ENCODE measurements at regions not wholly inside any gene's neighbourhood (a gene's known extent, or its start where the extent isn't known, plus 50 kb on each side); places are given as distances from the start of the nearest gene placed in this dataset.

GRCh38 chr1:79785964-79786363 lies 779.4 kb upstream of the ADGRL4 start:
- DNase-seq (ENCODE audit: low spot score), result no peak
- no peaks in the 10 kb centered on the region for H3K27me3 ChIP-seq (ENCODE audit: control insufficient read depth in 4 of 4, insufficient read depth in 4 of 4, low read length in 3 of 4)
- H3K9ac ChIP-seq (ENCODE audit: low read depth in 1 of 2, low read length in 2 of 2), result no peak overlapping the region
- H3K27ac ChIP-seq (ENCODE audit: low read depth in 1 of 2, low read length in 2 of 2), result no peak overlapping the region
- 50% methylated on average over 1 of the region's 1 CpG for WGBS
- no peaks in the 10 kb centered on the region for H3K9me3 ChIP-seq (ENCODE audit: control insufficient read depth in 4 of 4, low read length in 3 of 4)
- no peaks in the 10 kb centered on the region for H3K36me3 ChIP-seq (ENCODE audit: control insufficient read depth in 4 of 4, insufficient read depth in 3 of 4, low read depth in 1 of 4, low read length in 3 of 4)
- H3K4me3 ChIP-seq (ENCODE audit: low read depth in 1 of 3, low read length in 3 of 3), result no peak overlapping the region
- H3K4me1 ChIP-seq (ENCODE audit: control insufficient read depth in 4 of 4, insufficient read depth in 4 of 4, low read length in 3 of 4), result no peaks in the 10 kb centered on the region
- TF ChIP-seq FOXA2 (IDR thresholded peaks at IDR 0.05), result no peak
- no peak for TF ChIP-seq EGR1 (IDR thresholded peaks at IDR 0.05; ENCODE audit: low read depth in 2 of 2)
- no peak for TF ChIP-seq YY1 (IDR thresholded peaks at IDR 0.05)
- no peak for TF ChIP-seq RAD21 (IDR thresholded peaks at IDR 0.05)
- TF ChIP-seq FOXA1 (IDR thresholded peaks at IDR 0.05), result no peak
- no peak for TF ChIP-seq TAF1 (conservative IDR thresholded peaks at IDR 0.05)
- TF ChIP-seq HNF4G (IDR thresholded peaks at IDR 0.05), result no peak
- TF ChIP-seq, protein P1, sequence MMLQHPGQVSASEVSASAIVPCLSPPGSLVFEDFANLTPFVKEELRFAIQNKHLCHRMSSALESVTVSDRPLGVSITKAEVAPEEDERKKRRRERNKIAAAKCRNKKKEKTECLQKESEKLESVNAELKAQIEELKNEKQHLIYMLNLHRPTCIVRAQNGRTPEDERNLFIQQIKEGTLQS (IDR thresholded peaks at IDR 0.05), result no peak
- TF ChIP-seq JUND (IDR thresholded peaks at IDR 0.05), result no peak
- no peak for TF ChIP-seq NR2F2 (IDR thresholded peaks at IDR 0.05)
- no peak for TF ChIP-seq GABPA (IDR thresholded peaks at IDR 0.05 in 1 of 2, conservative IDR thresholded peaks at IDR 0.05 in 1 of 2)
- TF ChIP-seq, protein P2, sequence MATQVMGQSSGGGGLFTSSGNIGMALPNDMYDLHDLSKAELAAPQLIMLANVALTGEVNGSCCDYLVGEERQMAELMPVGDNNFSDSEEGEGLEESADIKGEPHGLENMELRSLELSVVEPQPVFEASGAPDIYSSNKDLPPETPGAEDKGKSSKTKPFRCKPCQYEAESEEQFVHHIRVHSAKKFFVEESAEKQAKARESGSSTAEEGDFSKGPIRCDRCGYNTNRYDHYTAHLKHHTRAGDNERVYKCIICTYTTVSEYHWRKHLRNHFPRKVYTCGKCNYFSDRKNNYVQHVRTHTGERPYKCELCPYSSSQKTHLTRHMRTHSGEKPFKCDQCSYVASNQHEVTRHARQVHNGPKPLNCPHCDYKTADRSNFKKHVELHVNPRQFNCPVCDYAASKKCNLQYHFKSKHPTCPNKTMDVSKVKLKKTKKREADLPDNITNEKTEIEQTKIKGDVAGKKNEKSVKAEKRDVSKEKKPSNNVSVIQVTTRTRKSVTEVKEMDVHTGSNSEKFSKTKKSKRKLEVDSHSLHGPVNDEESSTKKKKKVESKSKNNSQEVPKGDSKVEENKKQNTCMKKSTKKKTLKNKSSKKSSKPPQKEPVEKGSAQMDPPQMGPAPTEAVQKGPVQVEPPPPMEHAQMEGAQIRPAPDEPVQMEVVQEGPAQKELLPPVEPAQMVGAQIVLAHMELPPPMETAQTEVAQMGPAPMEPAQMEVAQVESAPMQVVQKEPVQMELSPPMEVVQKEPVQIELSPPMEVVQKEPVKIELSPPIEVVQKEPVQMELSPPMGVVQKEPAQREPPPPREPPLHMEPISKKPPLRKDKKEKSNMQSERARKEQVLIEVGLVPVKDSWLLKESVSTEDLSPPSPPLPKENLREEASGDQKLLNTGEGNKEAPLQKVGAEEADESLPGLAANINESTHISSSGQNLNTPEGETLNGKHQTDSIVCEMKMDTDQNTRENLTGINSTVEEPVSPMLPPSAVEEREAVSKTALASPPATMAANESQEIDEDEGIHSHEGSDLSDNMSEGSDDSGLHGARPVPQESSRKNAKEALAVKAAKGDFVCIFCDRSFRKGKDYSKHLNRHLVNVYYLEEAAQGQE (IDR thresholded peaks at IDR 0.05), result no peak
- TF ChIP-seq, protein P3, sequence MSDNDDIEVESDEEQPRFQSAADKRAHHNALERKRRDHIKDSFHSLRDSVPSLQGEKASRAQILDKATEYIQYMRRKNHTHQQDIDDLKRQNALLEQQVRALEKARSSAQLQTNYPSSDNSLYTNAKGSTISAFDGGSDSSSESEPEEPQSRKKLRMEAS (IDR thresholded peaks at IDR 0.05), result no peak

DNA sequence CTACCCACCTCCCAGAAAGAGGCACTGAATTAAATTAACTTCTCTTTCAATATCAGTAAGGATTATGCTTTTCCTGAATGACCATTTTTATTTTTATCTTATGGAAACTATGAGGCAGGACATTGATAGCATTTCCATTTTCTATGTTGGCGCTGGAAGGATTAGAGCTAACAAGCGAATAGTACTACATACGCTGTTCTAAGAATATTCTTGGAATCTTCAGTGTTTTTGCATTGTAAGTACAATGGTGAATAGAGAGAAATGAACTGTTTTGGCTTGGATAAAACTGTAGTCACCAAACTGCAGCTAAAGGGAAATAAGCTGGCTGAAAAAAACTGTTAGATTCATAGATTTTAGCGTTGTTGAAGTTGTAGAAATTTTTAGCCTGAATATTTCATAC lies 779.0 kb upstream of the ADGRL4 start:
- Histone ChIP-seq H3K27me3 (ENCODE audit: control insufficient read depth in 4 of 4, insufficient read depth in 4 of 4, low read length in 3 of 4) (no peaks in the 10 kb centered on the region), H3K36me3 (ENCODE audit: control insufficient read depth in 4 of 4, insufficient read depth in 3 of 4, low read depth in 1 of 4, low read length in 3 of 4) (no peaks in the 10 kb centered on the region)
- TF ChIP-seq RXRA (IDR thresholded peaks at IDR 0.05), result no peak
- TF ChIP-seq SP1 (IDR thresholded peaks at IDR 0.05), result no peak
- no peak for TF ChIP-seq HNF4G (IDR thresholded peaks at IDR 0.05)
- TF ChIP-seq, protein P4, sequence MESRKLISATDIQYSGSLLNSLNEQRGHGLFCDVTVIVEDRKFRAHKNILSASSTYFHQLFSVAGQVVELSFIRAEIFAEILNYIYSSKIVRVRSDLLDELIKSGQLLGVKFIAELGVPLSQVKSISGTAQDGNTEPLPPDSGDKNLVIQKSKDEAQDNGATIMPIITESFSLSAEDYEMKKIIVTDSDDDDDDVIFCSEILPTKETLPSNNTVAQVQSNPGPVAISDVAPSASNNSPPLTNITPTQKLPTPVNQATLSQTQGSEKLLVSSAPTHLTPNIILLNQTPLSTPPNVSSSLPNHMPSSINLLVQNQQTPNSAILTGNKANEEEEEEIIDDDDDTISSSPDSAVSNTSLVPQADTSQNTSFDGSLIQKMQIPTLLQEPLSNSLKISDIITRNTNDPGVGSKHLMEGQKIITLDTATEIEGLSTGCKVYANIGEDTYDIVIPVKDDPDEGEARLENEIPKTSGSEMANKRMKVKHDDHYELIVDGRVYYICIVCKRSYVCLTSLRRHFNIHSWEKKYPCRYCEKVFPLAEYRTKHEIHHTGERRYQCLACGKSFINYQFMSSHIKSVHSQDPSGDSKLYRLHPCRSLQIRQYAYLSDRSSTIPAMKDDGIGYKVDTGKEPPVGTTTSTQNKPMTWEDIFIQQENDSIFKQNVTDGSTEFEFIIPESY (IDR thresholded peaks at IDR 0.05), result no peak
- TF ChIP-seq TAF1 (conservative IDR thresholded peaks at IDR 0.05), result no peak
- no peak for TF ChIP-seq FOXA1 (IDR thresholded peaks at IDR 0.05)
- no peak for TF ChIP-seq RAD21 (IDR thresholded peaks at IDR 0.05)
- TF ChIP-seq, protein P2 (IDR thresholded peaks at IDR 0.05), result no peak
- TF ChIP-seq FOXA2 (IDR thresholded peaks at IDR 0.05), result no peak
- no peak for TF ChIP-seq EGR1 (IDR thresholded peaks at IDR 0.05; ENCODE audit: low read depth in 2 of 2)
- TF ChIP-seq, protein P1 (IDR thresholded peaks at IDR 0.05), result no peak
- TF ChIP-seq HNF4A (conservative IDR thresholded peaks at IDR 0.05), result no peak
- no peak for TF ChIP-seq CTCF (IDR thresholded peaks at IDR 0.05; ENCODE audit: low read depth, low read length, missing input control)

More for the DNA sequence above, 779.0 kb upstream of the ADGRL4 start:
- H3K9ac ChIP-seq (ENCODE audit: low read depth in 1 of 2, low read length in 2 of 2), result no peak overlapping the region
- 88% methylated on average over 4 of the region's 4 CpGs for WGBS
- H3K4me1 ChIP-seq (ENCODE audit: control insufficient read depth in 4 of 4, insufficient read depth in 4 of 4, low read length in 3 of 4), result no peaks in the 10 kb centered on the region
- DNase-seq (ENCODE audit: low spot score), result no peak
- H3K27ac ChIP-seq (ENCODE audit: low read depth in 1 of 2, low read length in 2 of 2), result no peak overlapping the region
- H3K4me3 ChIP-seq (ENCODE audit: low read depth in 1 of 3, low read length in 3 of 3), result no peak overlapping the region
- no peaks in the 10 kb centered on the region for H3K9me3 ChIP-seq (ENCODE audit: control insufficient read depth in 4 of 4, low read length in 3 of 4)

All from liver (tissue), 8 donors.